ENCODE measurements at regions not wholly inside any gene's neighbourhood (a gene's known extent, or its start where the extent isn't known, plus 50 kb on each side); places are given as distances from the start of the nearest gene placed in this dataset.
"Not testable (repeated sequence)": the region's sequence is repeated elsewhere in the genome, so short reads cannot be mapped to it uniquely, and the experiment has no call there.

DNA sequence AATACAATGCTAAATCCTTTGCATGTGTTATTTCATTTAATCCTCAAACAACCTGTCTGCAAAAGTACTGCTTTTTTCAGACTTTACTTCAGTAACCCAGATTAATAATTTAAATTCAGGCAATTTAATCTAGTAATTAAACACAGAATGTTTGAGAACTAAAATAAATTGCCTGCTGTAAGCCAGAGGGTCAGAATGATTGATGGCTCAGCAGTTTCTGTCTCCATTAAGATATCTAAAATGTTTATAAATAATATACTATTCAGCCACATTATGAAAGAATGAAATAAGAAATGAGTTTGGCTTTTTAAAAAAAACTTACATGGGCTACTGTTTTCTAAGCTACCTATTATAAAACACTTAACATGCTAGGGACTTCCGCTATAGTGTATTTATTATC is 846.0 kb downstream of the FAM181B start:
- DNase-seq (ENCODE audit: low spot score): no peak

DNA sequence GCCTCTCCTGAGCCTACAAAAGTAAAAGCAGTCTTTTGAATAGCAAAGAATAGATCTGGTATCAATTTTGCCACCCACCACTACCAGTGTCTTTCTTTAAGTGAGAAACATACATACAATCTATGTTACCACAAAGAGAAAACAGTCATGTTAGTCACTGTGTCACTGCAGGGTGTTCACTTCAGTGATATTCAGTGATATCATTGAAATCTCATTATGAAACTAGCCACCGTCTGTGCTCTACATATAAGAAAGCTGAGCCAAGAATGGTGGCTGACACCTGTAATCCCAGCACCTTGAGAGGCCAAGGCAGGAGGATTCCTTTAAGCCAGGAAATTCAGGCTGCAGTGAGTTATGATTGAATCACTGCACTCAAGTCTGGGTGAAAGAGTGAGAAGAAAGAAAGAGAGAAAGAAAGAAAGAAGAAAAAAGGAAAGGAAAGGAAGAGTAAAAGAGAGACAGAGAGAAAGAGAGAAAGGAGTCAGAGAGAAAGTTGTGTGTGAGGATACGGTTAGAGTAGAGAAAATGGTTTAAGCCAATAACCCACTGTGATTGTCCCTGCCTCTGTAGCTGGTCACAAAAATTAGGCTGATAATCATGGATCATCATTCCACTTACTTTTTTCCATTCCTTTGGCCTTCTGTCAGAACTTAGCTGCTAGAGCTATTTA is 847.1 kb downstream of the FAM181B start:
- DNase-seq (ENCODE audit: low spot score): no peak

GRCh38 chr11:81874635-81875034 is 859.0 kb downstream of the FAM181B start:
- DNase-seq (ENCODE audit: low spot score): no peak

GRCh38 chr11:81870815-81871214 is 862.8 kb downstream of the FAM181B start:
- no peak for DNase-seq (ENCODE audit: low spot score)

GRCh38 chr11:81870066-81870412 is 863.6 kb downstream of the FAM181B start:
- DNase-seq (ENCODE audit: low spot score): no peak

DNA sequence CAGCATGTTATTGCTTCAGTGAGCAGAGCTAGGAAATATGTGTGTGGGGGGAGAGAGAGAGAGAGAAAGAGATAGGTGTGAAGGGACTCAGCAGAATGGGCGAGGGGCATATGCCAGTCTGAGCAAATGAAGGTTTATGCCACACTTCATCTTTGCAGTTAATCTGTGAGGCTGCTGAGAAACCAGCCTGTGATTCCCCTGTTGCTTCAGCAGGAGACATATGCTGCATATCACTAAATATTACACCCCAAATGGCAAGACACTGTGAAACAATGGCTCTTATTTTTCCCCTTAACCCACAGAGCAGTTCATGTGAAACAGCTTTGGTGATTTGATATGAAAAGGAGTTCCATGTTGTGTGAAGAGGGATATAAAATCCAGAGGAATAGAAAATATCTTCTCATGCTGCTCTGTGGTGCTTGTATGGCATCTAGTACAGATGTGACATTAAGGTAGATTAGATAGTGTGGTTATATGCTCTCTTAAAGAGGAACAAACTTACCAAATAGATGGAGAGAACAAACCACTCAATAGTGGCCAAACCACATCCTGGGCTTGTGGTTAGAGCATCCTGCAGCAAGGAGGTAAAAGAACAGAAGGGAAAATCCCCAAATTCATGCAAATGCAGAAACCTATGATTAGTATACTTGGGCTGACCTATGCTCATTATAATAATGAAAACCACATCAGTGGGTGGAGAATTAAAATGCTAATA is 864.2 kb downstream of the FAM181B start:
- DNase-seq (ENCODE audit: low spot score): no peak

- DNase-seq (ENCODE audit: low spot score): no peak
These were observed 866.8 kb downstream of the FAM181B start for GRCh38 chr11:81866896-81867295.

- no peak for DNase-seq (ENCODE audit: low spot score)
These were observed 876.3 kb downstream of the FAM181B start for GRCh38 chr11:81857386-81857785.

DNA sequence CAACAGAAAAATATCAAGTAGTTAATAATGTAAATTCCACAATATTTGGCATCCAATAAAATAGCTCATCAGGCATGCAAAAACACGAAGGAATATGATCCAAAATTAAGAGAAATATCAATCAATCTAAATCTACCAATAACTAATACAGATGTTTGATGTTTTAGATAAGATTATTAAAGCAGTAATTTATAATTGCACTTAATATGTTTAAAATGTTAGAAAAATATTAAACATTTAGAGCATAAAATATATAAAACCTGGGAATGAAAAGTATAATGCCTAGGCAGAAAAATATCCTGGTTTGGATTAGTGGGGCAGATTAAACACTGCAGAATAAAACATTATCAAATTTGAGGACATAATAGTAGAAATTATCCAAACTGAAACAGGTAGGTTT is 879.9 kb downstream of the FAM181B start:
- no peak for DNase-seq (ENCODE audit: low spot score)

- DNase-seq (ENCODE audit: low spot score): no peak
These were observed 880.8 kb downstream of the FAM181B start for GRCh38 chr11:81852896-81853295.

GRCh38 chr11:81840380-81840779 is 893.3 kb downstream of the FAM181B start:
- DNase-seq (ENCODE audit: low spot score): no peak

DNA sequence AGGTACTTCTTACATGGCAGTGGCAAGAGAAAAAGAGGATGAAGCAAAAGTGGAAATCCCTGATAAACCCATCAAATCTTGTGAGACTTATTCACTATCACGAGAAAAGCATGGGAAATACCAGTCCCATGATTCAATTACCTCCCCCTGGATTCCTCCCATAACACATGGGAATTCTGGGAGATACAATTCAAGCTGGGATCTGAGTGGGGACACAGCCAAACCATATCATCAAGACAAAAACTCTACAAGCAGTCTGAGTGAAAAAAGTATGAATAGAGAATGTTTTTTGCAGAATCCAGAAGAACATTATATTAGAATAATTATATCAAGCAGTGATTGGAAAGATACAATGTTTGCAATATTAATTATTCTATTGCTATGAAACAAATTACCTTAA is 893.7 kb downstream of the FAM181B start:
- no peak for DNase-seq (ENCODE audit: low spot score)

DNA sequence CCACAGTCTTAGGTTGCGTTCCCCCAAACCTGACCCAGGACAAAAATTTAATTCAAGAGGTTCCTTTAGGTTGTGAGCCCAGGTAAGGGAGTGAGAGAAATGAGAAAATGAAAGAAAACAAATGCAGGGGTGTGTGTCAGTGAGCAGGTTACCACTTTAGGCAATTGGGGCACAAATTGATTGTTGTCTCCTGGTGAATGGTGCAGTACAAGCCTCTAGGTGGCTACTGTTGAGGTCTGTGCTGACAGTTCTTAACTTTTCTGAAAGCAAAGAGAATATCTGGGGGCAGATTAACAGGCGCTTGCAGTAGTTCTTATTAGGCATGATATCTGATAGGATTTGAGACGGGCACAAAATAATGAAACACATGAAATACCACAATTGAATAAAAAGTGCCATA is 894.6 kb downstream of the FAM181B start:
- DNase-seq (ENCODE audit: low spot score): no peak

- no peak for DNase-seq (ENCODE audit: low spot score)
These were observed 903.7 kb downstream of the FAM181B start for GRCh38 chr11:81829976-81830375.

- no peak for DNase-seq (ENCODE audit: low spot score)
These were observed 908.3 kb downstream of the FAM181B start for GRCh38 chr11:81825346-81825745.

- no peak for DNase-seq (ENCODE audit: low spot score)
These were observed 914.2 kb downstream of the FAM181B start for GRCh38 chr11:81819462-81819861.

GRCh38 chr11:81804858-81805257 is 928.8 kb downstream of the FAM181B start:
- no peak for DNase-seq (ENCODE audit: low spot score)

DNA sequence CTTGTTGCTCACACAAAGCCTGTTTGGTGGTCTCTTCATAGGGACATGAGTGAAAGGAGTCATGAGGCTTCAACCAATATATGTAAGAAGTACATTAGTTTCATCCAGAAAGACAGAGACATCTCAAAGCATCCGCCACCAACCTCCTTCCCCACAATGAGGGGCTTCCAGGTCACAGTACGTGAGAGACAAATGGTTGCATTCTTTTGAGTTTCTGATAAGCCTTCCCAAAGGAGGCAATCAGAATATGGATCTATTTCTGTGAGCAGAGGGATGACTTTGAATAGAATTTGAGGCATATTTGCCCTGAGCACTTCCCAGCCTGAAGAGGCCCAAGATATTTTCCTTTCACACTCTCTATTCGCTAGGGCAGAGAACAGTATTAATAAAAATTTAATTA is 931.1 kb downstream of the FAM181B start:
- DNase-seq (ENCODE audit: low spot score): no peak

GRCh38 chr11:81792416-81792815 is 941.2 kb downstream of the FAM181B start:
- DNase-seq (ENCODE audit: low spot score): no peak

- no peak for DNase-seq (ENCODE audit: low spot score)
These were observed 946.0 kb downstream of the FAM181B start for GRCh38 chr11:81787584-81788049.

DNA sequence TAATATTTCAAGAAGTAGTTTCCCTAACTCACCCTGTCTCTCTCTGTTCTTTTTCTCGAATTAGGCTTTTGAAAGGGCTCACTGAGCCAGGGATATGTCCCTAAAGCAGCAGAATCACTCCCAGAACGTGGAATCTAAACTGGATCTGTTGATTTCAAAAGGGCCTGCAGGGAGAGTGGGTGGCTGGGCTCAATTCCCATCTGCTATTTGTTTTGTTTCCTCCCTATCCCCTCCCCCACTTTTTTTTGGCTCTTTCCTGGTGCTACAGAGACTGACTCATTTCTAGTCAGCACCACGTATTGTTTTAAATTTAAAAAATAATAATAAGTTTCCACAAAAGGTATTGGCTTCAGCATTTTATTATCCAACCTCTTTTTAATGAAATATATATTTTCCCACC is 961.5 kb downstream of the FAM181B start:
- no peak for DNase-seq (ENCODE audit: low spot score)

DNA sequence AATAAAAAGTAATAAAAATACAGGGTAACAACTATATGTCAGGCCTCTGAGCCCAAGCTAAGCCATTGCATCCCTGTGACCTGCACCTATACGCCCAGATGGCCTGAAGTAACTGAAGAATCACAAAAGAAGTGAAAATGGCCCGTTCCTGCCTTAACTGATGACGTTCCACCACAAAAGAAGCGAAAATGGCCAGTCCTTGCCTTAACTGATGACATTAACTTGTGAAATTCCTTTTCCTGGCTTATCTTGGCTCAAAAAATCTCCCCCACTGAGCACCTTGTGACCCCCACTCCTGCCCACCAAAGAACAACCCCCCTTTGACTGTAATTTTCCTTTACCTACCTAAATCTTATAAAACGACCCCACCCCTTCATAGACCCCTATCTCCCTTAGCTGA is 963.8 kb downstream of the FAM181B start:
- DNase-seq (ENCODE audit: low spot score): not testable (repeated sequence)

- no peak for DNase-seq (ENCODE audit: low spot score)
These were observed 976.6 kb downstream of the FAM181B start for GRCh38 chr11:81756864-81757595.

Measured in HuH-7 (cell line).